Uterus (tissue), 2 donors: ENCODE measurements at regions not wholly inside any gene's neighbourhood (a gene's known extent, or its start where the extent isn't known, plus 50 kb on each side); places are given as distances from the start of the nearest gene placed in this dataset.

ENCODE experiments used
- CTCF ChIP-seq, 4 experiments: fragments of 200-600 bp in 2 of 4; fragments of 450-650 bp in 2 of 4; sonication (generic) in 2 of 4; IDR thresholded peaks; one replicate each; pipeline ENCODE4 v1.5.1; 2016 to 2019; ENCODE audit warnings: antibody characterized with exemption in 4 of 4, mild to moderate bottlenecking in 2 of 4, moderate library complexity in 1 of 4
- POLR2A ChIP-seq, 2 donors: fragments of 450-650 bp; IDR thresholded peaks; one replicate each; pipeline ENCODE4 v1.6.1; 2016; ENCODE audit warnings: antibody characterized with exemption in 2 of 2, mild to moderate bottlenecking in 1 of 2, moderate library complexity in 1 of 2

- no peak for TF ChIP-seq CTCF (IDR thresholded peaks at IDR 0.05)
- TF ChIP-seq POLR2A (IDR thresholded peaks at IDR 0.05), result no peak
These were observed 340.4 kb downstream of the RASEF start for GRCh38 chr9:82722561-82722960.
